ENCODE measurements at regions not wholly inside any gene's neighbourhood (a gene's known extent, or its start where the extent isn't known, plus 50 kb on each side); places are given as distances from the start of the nearest gene placed in this dataset.

DNA sequence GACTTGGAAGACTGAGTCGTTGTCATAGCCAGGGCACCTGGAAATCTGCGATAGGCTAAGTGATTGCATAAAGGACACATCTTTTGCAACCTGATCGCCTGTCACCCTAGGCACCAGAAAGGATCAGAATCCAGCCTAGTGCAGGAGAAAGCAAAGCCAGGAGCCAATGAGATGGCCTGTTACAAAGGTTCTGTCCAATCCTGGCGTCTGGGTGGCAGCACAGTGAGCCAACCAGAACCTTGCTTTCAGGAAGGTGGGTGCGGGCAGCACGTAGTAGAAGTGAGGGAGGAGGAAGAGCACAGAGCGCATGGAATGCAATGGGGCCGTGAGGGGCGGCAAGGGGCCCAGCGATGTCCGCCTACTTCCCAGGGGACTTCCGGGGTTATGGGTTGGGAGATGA, 120.4 kb upstream of the GGTLC1 start:
- H4K20me1 ChIP-seq (replicated peaks; ENCODE audit: control insufficient read depth, insufficient read depth, low read length), result no peaks in the 10 kb centered on the region
- no peak overlapping the region for H3K4me2 ChIP-seq (ENCODE audit: insufficient read depth, low read length)
- WGBS (ENCODE audit: insufficient coverage, low coverage, missing lambda C conversion rate), result 3% methylated on average over 12 of the region's 12 CpGs
- no peaks in the 10 kb centered on the region for H3K9me3 ChIP-seq (replicated peaks; ENCODE audit: control insufficient read depth, insufficient read depth, low read depth, low read length)
- intact Hi-C loops (cut with micrococcal nuclease) (no loop called here), in situ Hi-C loops (cut with MboI) (no loop called here)
- peak; percentile 23; the same call in 1 of the 2 replicates for TF ChIP-seq L3MBTL2 (IDR thresholded peaks at IDR 0.05)
- TF ChIP-seq RBM17 (IDR thresholded peaks at IDR 0.05; ENCODE audit: borderline replicate concordance, low read depth, low read length), result no peak
- TF ChIP-seq, protein P1, sequence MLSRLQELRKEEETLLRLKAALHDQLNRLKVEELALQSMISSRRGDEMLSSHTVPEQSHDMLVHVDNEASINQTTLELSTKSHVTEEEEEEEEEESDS (CRISPR knock-in tag; IDR thresholded peaks at IDR 0.05), result no peak
- TF ChIP-seq NFYB (IDR thresholded peaks at IDR 0.05; ENCODE audit: extremely low read depth, insufficient read length), result peak; percentile 16
- TF ChIP-seq TAF9B (IDR thresholded peaks at IDR 0.05; ENCODE audit: partially characterized antibody), result no peak
- TF ChIP-seq ASH1L (IDR thresholded peaks at IDR 0.05; ENCODE audit: borderline replicate concordance, low read depth, partially characterized antibody), result no peak
- TF ChIP-seq FOS (IDR thresholded peaks at IDR 0.05; ENCODE audit: extremely low read depth, insufficient read length), result peak; percentile 7
- no peak overlapping the region for H2AFZ ChIP-seq (ENCODE audit: low read depth, low read length)
- no peaks in the 10 kb centered on the region for H3K36me3 ChIP-seq (ENCODE audit: control insufficient read depth, insufficient read depth, low read length)
- 0 out of 3 replicates have a peak, but pooled peaks have one; percentile 36 for ATAC-seq
- H3K4me3 ChIP-seq, result no peak overlapping the region
- no peak overlapping the region for H3K9ac ChIP-seq (ENCODE audit: insufficient read depth in 1 of 2, low read depth in 2 of 2, low read length in 2 of 2)
- H3K4me1 ChIP-seq (replicated peaks in 1 of 2; ENCODE audit: control insufficient read depth in 2 of 2, insufficient read depth in 2 of 2, low read length in 2 of 2), result no peaks in the 10 kb centered on the region
- no peaks in the 10 kb centered on the region for H3K79me2 ChIP-seq (ENCODE audit: control insufficient read depth, insufficient read depth, low read length)
- BruUV-seq (replicated peaks), result no TSS peak
- DNase-seq (ENCODE audit: extremely low read depth in 1 of 4, low spot score in 3 of 4), result peak; percentile 2 to 17 (median 11)
- H3K9me1 ChIP-seq (ENCODE audit: control insufficient read depth, insufficient read depth, low read length), result no peaks in the 10 kb centered on the region
- no peak for FAIRE-seq
- H3K27me3 ChIP-seq (ENCODE audit: control insufficient read depth in 2 of 2, insufficient read depth in 2 of 2, low read length in 2 of 2), result no peaks in the 10 kb centered on the region
- H3K27ac ChIP-seq (ENCODE audit: extremely low read depth, low read depth, low read length), result no peak overlapping the region
- CTCF ChIA-PET (ENCODE audit: low intra/inter-chr PET ratio), result no interaction called here
- POLR2A ChIA-PET, result no interaction called here

DNA sequence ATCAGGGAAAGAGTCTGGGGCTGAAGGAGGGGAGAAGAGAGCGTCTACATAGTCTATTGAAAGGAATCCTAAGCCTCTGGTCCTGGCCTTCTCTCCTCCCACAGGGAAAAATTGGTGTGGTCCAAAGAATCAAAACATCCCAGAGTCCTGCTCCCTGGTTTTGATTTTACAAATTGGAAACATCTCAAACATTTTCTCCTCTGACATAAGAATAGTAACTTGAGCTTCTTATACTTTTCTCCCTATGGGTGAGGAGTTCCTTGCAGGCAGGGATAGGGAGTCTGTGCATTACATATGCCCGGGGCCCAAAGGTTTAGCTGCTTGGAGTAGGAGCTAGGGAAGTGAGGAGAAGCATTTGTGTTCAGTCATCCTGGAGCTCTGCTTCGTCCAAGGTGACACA, 120.0 kb upstream of the GGTLC1 start:
- Histone ChIP-seq H3K9me1 (ENCODE audit: control insufficient read depth, insufficient read depth, low read length) (no peaks in the 10 kb centered on the region), H3K4me2 (ENCODE audit: insufficient read depth, low read length) (no peak overlapping the region), H2AFZ (ENCODE audit: low read depth, low read length) (no peak overlapping the region), H3K9me3 (replicated peaks; ENCODE audit: control insufficient read depth, insufficient read depth, low read depth, low read length) (no peaks in the 10 kb centered on the region), H3K4me3 (no peak overlapping the region), H3K9ac (ENCODE audit: insufficient read depth in 1 of 2, low read depth in 2 of 2, low read length in 2 of 2) (no peak overlapping the region), H3K27me3 (ENCODE audit: control insufficient read depth in 2 of 2, insufficient read depth in 2 of 2, low read length in 2 of 2) (no peaks in the 10 kb centered on the region), H3K79me2 (ENCODE audit: control insufficient read depth, insufficient read depth, low read length) (no peaks in the 10 kb centered on the region), H3K36me3 (ENCODE audit: control insufficient read depth, insufficient read depth, low read length) (no peaks in the 10 kb centered on the region), H4K20me1 (replicated peaks; ENCODE audit: control insufficient read depth, insufficient read depth, low read length) (no peaks in the 10 kb centered on the region), H3K27ac (ENCODE audit: extremely low read depth, low read depth, low read length) (no peak overlapping the region), H3K4me1 (replicated peaks in 1 of 2; ENCODE audit: control insufficient read depth in 2 of 2, insufficient read depth in 2 of 2, low read length in 2 of 2) (no peaks in the 10 kb centered on the region)
- ATAC-seq (no peak), DNase-seq (ENCODE audit: extremely low read depth in 1 of 4, low spot score in 3 of 4) (no peak), FAIRE-seq (no peak)
- 0% methylated on average over 2 of the region's 3 CpGs for WGBS (ENCODE audit: insufficient coverage, low coverage, missing lambda C conversion rate)
- no TSS peak for BruUV-seq (replicated peaks)
- ChIA-PET CTCF (ENCODE audit: low intra/inter-chr PET ratio) (no interaction called here), POLR2A (no interaction called here)
- intact Hi-C loops (cut with micrococcal nuclease), result no loop called here
- in situ Hi-C loops (cut with MboI), result no loop called here
- TF ChIP-seq, protein P2, sequence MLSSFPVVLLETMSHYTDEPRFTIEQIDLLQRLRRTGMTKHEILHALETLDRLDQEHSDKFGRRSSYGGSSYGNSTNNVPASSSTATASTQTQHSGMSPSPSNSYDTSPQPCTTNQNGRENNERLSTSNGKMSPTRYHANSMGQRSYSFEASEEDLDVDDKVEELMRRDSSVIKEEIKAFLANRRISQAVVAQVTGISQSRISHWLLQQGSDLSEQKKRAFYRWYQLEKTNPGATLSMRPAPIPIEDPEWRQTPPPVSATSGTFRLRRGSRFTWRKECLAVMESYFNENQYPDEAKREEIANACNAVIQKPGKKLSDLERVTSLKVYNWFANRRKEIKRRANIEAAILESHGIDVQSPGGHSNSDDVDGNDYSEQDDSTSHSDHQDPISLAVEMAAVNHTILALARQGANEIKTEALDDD (IDR thresholded peaks at IDR 0.05), result no peak
- TF ChIP-seq ZNF830 (CRISPR knock-in tag; IDR thresholded peaks at IDR 0.05) (no peak), NCOA1 (IDR thresholded peaks at IDR 0.05; ENCODE audit: low read depth) (no peak), ZNF778 (CRISPR knock-in tag; IDR thresholded peaks at IDR 0.05) (no peak), MEF2A (IDR thresholded peaks at IDR 0.05; ENCODE audit: control insufficient read depth, low read depth, low read length) (no peak), ZNF3 (CRISPR knock-in tag; IDR thresholded peaks at IDR 0.05) (no peak)
- TF ChIP-seq, protein P3, sequence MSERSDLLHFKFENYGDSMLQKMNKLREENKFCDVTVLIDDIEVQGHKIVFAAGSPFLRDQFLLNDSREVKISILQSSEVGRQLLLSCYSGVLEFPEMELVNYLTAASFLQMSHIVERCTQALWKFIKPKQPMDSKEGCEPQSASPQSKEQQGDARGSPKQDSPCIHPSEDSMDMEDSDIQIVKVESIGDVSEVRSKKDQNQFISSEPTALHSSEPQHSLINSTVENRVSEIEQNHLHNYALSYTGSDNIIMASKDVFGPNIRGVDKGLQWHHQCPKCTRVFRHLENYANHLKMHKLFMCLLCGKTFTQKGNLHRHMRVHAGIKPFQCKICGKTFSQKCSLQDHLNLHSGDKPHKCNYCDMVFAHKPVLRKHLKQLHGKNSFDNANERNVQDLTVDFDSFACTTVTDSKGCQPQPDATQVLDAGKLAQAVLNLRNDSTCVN (CRISPR knock-in tag; IDR thresholded peaks at IDR 0.05), result no peak
- TF ChIP-seq, protein P4, sequence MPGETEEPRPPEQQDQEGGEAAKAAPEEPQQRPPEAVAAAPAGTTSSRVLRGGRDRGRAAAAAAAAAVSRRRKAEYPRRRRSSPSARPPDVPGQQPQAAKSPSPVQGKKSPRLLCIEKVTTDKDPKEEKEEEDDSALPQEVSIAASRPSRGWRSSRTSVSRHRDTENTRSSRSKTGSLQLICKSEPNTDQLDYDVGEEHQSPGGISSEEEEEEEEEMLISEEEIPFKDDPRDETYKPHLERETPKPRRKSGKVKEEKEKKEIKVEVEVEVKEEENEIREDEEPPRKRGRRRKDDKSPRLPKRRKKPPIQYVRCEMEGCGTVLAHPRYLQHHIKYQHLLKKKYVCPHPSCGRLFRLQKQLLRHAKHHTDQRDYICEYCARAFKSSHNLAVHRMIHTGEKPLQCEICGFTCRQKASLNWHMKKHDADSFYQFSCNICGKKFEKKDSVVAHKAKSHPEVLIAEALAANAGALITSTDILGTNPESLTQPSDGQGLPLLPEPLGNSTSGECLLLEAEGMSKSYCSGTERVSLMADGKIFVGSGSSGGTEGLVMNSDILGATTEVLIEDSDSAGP (CRISPR knock-in tag; IDR thresholded peaks at IDR 0.05), result no peak

Data from K562 (cell line).